SU-DHL-6 (cell line): ENCODE measurements at regions not wholly inside any gene's neighbourhood (a gene's known extent, or its start where the extent isn't known, plus 50 kb on each side); places are given as distances from the start of the nearest gene placed in this dataset.

ENCODE experiments used
- H2AFZ ChIP-seq: fragments of 200-600 bp; sonication (generic); 2 replicates; pipeline ENCODE4 v1.6.1; 2014; ENCODE audit warnings: low read depth, mild to moderate bottlenecking, moderate library complexity, mixed read lengths, antibody characterized with exemption, low read length; ENCODE audit not compliant: severe bottlenecking
- H3F3A ChIP-seq: fragments of 200-600 bp; shearing (Covaris generic); 2 replicates; pipeline ENCODE4 v1.6.0; 2016; ENCODE audit warnings: antibody characterized with exemption, mild to moderate bottlenecking; ENCODE audit not compliant: insufficient read depth
- H3K27ac ChIP-seq: fragments of 200-600 bp; sonication (generic); 2 replicates; pipeline ENCODE4 v1.5.1; 2016; ENCODE audit warnings: low read depth, mild to moderate bottlenecking, low read length, moderate library complexity, mixed read lengths
- H3K27me3 ChIP-seq: fragments of 200-600 bp; sonication (generic), shearing (Covaris generic); 2 replicates; pipeline ENCODE4 v1.6.0; 2014; ENCODE audit warnings: mild to moderate bottlenecking, low read length
- H3K36me3 ChIP-seq: fragments of 200-600 bp; sonication (generic); 2 replicates; pipeline ENCODE4 v1.6.1; 2014; ENCODE audit warnings: mild to moderate bottlenecking, low read length, mixed read lengths
- H3K4me2 ChIP-seq: fragments of 300-600, 200-600 bp; shearing (Covaris generic), sonication (generic); 2 replicates; pipeline ENCODE4 v1.6.0; 2014; ENCODE audit warnings: low read length, low read depth, mild to moderate bottlenecking; ENCODE audit not compliant: poor library complexity, severe bottlenecking
- H3K4me3 ChIP-seq: fragments of 200-600 bp; sonication (generic); 2 replicates; pipeline ENCODE4 v1.5.1; 2014; ENCODE audit warnings: antibody characterized with exemption, low read length, mild to moderate bottlenecking, mixed read lengths; ENCODE audit not compliant: insufficient read depth, poor library complexity, severe bottlenecking
- H3K79me2 ChIP-seq: fragments of 200-600 bp; sonication (generic); 2 replicates; pipeline ENCODE4 v1.6.1; 2014; ENCODE audit warnings: mild to moderate bottlenecking, low read length, moderate library complexity; ENCODE audit not compliant: insufficient read depth
- H3K9ac ChIP-seq: fragments of 200-600 bp; sonication (generic); 2 replicates; pipeline ENCODE4 v1.7.0; 2014; ENCODE audit warnings: mild to moderate bottlenecking, low read length
- H3K9me2 ChIP-seq: fragments of 200-600 bp; sonication (generic); replicated peaks from 2 replicates; pipeline ENCODE4 v1.6.1; 2014; ENCODE audit warnings: low read length; ENCODE audit not compliant: insufficient read depth
- H3K9me3 ChIP-seq: fragments of 200-600 bp; sonication (generic); 2 replicates; pipeline ENCODE4 v1.6.1; 2014; ENCODE audit warnings: low read length, mixed read lengths; ENCODE audit not compliant: insufficient read depth
- H4K20me1 ChIP-seq: fragments of 200-600 bp; sonication (generic); 2 replicates; pipeline ENCODE4 v1.6.1; 2014; ENCODE audit warnings: low read depth, mild to moderate bottlenecking, antibody characterized with exemption, low read length, moderate library complexity, mixed read lengths
- EZH2phosphoT487 ChIP-seq: fragments of 200-600 bp; sonication (generic), shearing (Covaris generic); conservative IDR thresholded peaks from 2 replicates; pipeline ENCODE4 v1.6.1; 2018; ENCODE audit warnings: mild to moderate bottlenecking, antibody characterized with exemption, low read length, moderate library complexity, mixed read lengths
- TF ChIP-seq, protein P1 (sequence below): fragments of 200-600 bp; sonication (generic); IDR thresholded peaks from one replicate; pipeline ENCODE4 v1.5.1; 2017; ENCODE audit warnings: antibody characterized with exemption, mild to moderate bottlenecking, low read length, moderate library complexity; ENCODE audit not compliant: insufficient read depth, poor library complexity, severe bottlenecking

DNA sequence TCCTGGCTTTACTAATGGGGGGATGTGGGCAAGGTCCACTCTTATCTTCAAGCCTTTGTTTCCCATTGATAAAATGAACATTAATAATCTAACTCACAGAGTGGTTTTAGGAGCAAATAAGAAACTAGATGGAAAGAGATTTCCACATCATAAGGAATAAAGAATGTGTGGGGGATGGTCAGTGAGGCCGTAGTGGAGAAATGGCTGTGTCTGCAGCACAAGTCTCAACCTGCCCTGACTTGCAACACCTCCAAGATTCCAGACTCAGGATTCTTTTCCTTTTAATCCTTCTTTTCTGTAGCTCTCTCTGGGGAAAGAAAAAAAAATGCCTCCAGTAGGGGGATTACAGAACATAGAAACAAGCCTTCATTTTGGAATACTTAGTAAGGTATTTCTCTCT is 124.2 kb upstream of the MEX3C start:
- Histone ChIP-seq H3K9me3 (no peaks in the 10 kb centered on the region), H3K79me2 (no peaks in the 10 kb centered on the region), H3F3A (no peaks in the 10 kb centered on the region), H3K27me3 (no peaks in the 10 kb centered on the region), H3K4me2 (no peak overlapping the region), H2AFZ (no peak overlapping the region), H3K9ac (no peak overlapping the region), H3K27ac (no peak overlapping the region), H3K36me3 (no peaks in the 10 kb centered on the region), H3K4me3 (no peak overlapping the region), H3K9me2 (no peaks in the 10 kb centered on the region), H4K20me1 (no peaks in the 10 kb centered on the region)
- no peak for TF ChIP-seq EZH2phosphoT487
- TF ChIP-seq, protein P1, sequence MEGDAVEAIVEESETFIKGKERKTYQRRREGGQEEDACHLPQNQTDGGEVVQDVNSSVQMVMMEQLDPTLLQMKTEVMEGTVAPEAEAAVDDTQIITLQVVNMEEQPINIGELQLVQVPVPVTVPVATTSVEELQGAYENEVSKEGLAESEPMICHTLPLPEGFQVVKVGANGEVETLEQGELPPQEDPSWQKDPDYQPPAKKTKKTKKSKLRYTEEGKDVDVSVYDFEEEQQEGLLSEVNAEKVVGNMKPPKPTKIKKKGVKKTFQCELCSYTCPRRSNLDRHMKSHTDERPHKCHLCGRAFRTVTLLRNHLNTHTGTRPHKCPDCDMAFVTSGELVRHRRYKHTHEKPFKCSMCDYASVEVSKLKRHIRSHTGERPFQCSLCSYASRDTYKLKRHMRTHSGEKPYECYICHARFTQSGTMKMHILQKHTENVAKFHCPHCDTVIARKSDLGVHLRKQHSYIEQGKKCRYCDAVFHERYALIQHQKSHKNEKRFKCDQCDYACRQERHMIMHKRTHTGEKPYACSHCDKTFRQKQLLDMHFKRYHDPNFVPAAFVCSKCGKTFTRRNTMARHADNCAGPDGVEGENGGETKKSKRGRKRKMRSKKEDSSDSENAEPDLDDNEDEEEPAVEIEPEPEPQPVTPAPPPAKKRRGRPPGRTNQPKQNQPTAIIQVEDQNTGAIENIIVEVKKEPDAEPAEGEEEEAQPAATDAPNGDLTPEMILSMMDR, result no peak

DNA sequence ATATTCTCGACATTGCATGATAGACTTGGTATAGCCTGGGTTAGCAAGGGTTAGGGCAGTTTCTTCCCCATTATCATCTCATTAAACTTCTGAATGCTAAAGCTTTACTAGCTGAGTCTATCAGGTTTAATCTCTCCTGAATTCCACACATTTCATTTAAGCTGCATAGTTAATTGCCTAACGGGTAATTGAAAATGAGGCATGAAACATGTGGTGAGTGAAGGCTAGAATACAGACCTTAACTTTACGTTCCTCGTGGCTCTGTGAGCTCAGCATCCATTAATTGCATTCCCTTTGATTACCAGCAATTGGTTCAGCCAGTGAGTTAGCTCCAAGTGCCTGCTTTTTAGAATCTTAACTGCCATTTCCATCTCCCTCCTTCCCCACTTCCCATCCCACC is 126.5 kb upstream of the MEX3C start:
- no peaks in the 10 kb centered on the region for H3K9me2 ChIP-seq
- no peak for TF ChIP-seq EZH2phosphoT487
- TF ChIP-seq, protein P1, result no peak
- no peaks in the 10 kb centered on the region for H3F3A ChIP-seq
- no peak overlapping the region for H3K4me2 ChIP-seq
- H4K20me1 ChIP-seq, result no peaks in the 10 kb centered on the region
- H3K9ac ChIP-seq, result no peak overlapping the region
- no peaks in the 10 kb centered on the region for H3K79me2 ChIP-seq
- no peaks in the 10 kb centered on the region for H3K9me3 ChIP-seq
- no peak overlapping the region for H2AFZ ChIP-seq
- H3K4me3 ChIP-seq, result no peak overlapping the region
- H3K27ac ChIP-seq, result no peak overlapping the region
- no peaks in the 10 kb centered on the region for H3K27me3 ChIP-seq
- H3K36me3 ChIP-seq, result no peaks in the 10 kb centered on the region

DNA sequence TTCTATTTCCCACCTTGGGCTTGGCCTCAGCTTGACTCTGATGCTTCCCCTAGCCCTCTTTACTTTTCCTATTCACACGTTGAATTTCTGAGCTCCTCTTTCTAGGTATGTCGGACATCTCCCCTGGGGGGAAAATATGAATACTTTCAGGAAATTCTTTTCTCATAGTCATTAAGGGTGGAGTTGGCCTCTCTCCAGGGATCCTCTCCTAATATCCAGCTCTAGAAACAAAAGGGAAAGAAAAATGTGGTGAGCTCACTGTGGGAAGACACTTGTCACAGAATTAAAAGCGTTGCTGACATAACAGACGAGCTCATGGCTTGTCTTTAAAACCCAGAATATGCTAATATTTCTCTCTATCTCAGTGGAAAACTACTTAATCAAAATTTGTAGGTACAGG is 132.7 kb upstream of the MEX3C start:
- no peak overlapping the region for H2AFZ ChIP-seq
- H3K79me2 ChIP-seq, result no peaks in the 10 kb centered on the region
- H4K20me1 ChIP-seq, result no peaks in the 10 kb centered on the region
- no peak overlapping the region for H3K4me2 ChIP-seq
- TF ChIP-seq, protein P1, result no peak
- no peak for TF ChIP-seq EZH2phosphoT487
- H3K9ac ChIP-seq, result no peak overlapping the region
- H3K9me3 ChIP-seq, result no peaks in the 10 kb centered on the region
- no peaks in the 10 kb centered on the region for H3K36me3 ChIP-seq
- H3F3A ChIP-seq, result no peaks in the 10 kb centered on the region
- no peaks in the 10 kb centered on the region for H3K9me2 ChIP-seq
- 0 out of 2 replicates have a peak, but pooled peaks cover 3% of the 10 kb centered on the region for H3K27me3 ChIP-seq
- no peak overlapping the region for H3K4me3 ChIP-seq
- H3K27ac ChIP-seq, result no peak overlapping the region
